ENCODE measurements at regions not wholly inside any gene's neighbourhood (a gene's known extent, or its start where the extent isn't known, plus 50 kb on each side); places are given as distances from the start of the nearest gene placed in this dataset.

DNA sequence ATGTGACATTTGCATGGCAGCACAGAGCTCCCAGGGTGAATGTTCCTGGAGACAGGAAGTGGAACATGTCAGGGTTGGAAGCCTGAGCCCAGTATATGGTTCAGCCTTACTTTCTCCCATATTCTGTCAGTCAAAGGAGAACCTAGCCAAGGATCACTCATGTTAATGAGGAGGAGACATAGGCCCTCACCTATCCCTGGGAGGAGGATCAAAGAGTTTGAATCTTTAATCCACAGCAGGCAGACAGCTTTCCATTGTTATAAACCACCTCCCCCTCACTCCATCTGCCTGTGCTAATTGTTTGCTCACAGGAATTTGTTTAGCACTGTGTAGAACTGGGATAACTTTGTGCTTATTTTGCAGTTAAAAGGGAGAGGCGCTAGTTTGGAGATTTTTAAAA lies 1069.1 kb downstream of the EFNB2 start:
- no peaks in the 10 kb centered on the region for H3K36me3 Mint-ChIP-seq
- DNase-seq = no peak
- H3K4me3 Mint-ChIP-seq = no peak overlapping the region
- no peak for ATAC-seq (ENCODE audit: low read depth)
- no peaks in the 10 kb centered on the region for H3K9me3 Mint-ChIP-seq
- H3K27ac Mint-ChIP-seq = no peak overlapping the region
- POLR2A ChIA-PET = no interaction called here
- H3K27me3 Mint-ChIP-seq = no peaks in the 10 kb centered on the region
- H3K4me1 Mint-ChIP-seq = no peaks in the 10 kb centered on the region

- no peak within 1 kb of the TSS for H3K27ac Mint-ChIP-seq
- no peak within 1 kb of the TSS for H3K4me3 Mint-ChIP-seq
- no peak for ATAC-seq (ENCODE audit: low read depth)
- no peaks in the 10 kb centered on the region for H3K4me1 Mint-ChIP-seq
- H3K36me3 Mint-ChIP-seq = no peaks in the 10 kb centered on the region
- H3K27me3 Mint-ChIP-seq = no peaks in the 10 kb centered on the region
- DNase-seq = no peak
- POLR2A ChIA-PET = no interaction called here
- no peaks in the 10 kb centered on the region for H3K9me3 Mint-ChIP-seq
Measured at GRCh38 chr13:105465745-105466144, 1069.7 kb downstream of the EFNB2 start, which contains the start of gene DAOA. Gene DAOA (plus strand): TSS chr13:105466045.

- POLR2A ChIA-PET = no interaction called here
- H3K27me3 Mint-ChIP-seq = no peaks in the 10 kb centered on the region
- H3K36me3 Mint-ChIP-seq = no peaks in the 10 kb centered on the region
- DNase-seq (no peak), ATAC-seq (ENCODE audit: low read depth) (no peak)
- no peak overlapping the region for H3K4me3 Mint-ChIP-seq
- H3K4me1 Mint-ChIP-seq = no peaks in the 10 kb centered on the region
- H3K9me3 Mint-ChIP-seq = no peaks in the 10 kb centered on the region
- H3K27ac Mint-ChIP-seq = no peak overlapping the region
Measured at GRCh38 chr13:105465251-105465650, 1070.2 kb downstream of the EFNB2 start.

DNA sequence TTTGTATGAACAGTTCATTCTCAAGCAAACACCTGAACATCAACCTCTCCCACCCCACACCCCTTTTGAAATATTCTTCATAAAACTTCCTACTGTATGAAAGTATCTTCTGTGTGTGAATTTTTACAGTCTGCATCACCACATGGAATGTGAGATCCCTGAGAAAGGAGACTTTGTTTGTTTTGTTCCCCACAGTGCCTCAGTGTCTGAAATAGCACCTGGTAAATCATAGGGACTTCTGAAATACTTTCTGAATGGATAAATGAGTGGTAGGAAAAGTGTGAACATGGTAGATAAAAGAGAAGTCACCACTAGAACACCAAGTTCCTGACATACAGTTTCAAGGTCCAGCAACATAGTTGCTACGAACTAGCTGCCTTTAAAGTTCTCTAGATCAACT lies 1071.2 kb downstream of the EFNB2 start:
- no peak for DNase-seq
- Mint-ChIP-seq H3K36me3 (no peaks in the 10 kb centered on the region), H3K27me3 (no peaks in the 10 kb centered on the region), H3K4me1 (no peaks in the 10 kb centered on the region), H3K27ac (no peak overlapping the region), H3K9me3 (no peaks in the 10 kb centered on the region), H3K4me3 (no peak overlapping the region)
- POLR2A ChIA-PET = no interaction called here
- ATAC-seq (ENCODE audit: low read depth) = no peak

DNA sequence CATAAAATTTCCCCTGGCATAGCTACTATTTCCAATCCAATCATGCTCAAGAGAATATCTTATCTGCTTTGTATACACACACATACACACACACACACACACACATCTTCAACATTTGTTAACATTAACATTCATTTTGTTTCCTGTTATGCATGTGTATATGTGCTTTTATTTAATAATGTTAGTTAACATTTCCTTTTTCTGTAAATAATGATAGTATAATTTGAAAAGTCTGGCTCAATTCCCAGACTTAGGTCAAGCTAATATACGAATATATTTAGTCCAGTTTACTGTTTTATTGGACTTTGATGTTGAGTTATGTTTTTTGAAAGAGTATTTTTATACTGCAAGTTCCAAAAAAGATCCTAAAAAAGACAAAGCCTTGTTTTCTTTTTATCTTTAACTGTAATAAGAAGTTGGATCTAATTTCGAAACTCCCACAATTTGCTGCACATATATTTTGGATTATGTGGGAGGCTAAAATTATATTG lies 1072.4 kb downstream of the EFNB2 start:
- ATAC-seq (ENCODE audit: low read depth) = no peak
- no peak overlapping the region for H3K27ac Mint-ChIP-seq
- H3K36me3 Mint-ChIP-seq = no peaks in the 10 kb centered on the region
- H3K27me3 Mint-ChIP-seq = no peaks in the 10 kb centered on the region
- POLR2A ChIA-PET = no interaction called here
- H3K4me3 Mint-ChIP-seq = no peak overlapping the region
- no peaks in the 10 kb centered on the region for H3K4me1 Mint-ChIP-seq
- H3K9me3 Mint-ChIP-seq = no peaks in the 10 kb centered on the region
- no peak for DNase-seq

- no peak overlapping the region for H3K27ac Mint-ChIP-seq
- no peak for ATAC-seq (ENCODE audit: low read depth)
- POLR2A ChIA-PET = no interaction called here
Measured at GRCh38 chr13:105462098-105462497, 1073.4 kb downstream of the EFNB2 start.

GRCh38 chr13:105452895-105453294 lies 1082.6 kb downstream of the EFNB2 start:
- Mint-ChIP-seq H3K4me1 (no peaks in the 10 kb centered on the region), H3K36me3 (no peaks in the 10 kb centered on the region), H3K27ac (no peak overlapping the region), H3K27me3 (no peaks in the 10 kb centered on the region), H3K4me3 (no peak overlapping the region), H3K9me3 (no peaks in the 10 kb centered on the region)
- ATAC-seq (ENCODE audit: low read depth) (no peak), DNase-seq (no peak)
- POLR2A ChIA-PET = no interaction called here

More at GRCh38 chr13:105462098-105462497, 1073.4 kb downstream of the EFNB2 start:
- H3K9me3 Mint-ChIP-seq = no peaks in the 10 kb centered on the region
- H3K4me3 Mint-ChIP-seq = no peak overlapping the region
- no peaks in the 10 kb centered on the region for H3K4me1 Mint-ChIP-seq
- no peaks in the 10 kb centered on the region for H3K27me3 Mint-ChIP-seq
- DNase-seq = no peak
- H3K36me3 Mint-ChIP-seq = no peaks in the 10 kb centered on the region

GRCh38 chr13:105450784-105451183 lies 1084.7 kb downstream of the EFNB2 start:
- Mint-ChIP-seq H3K4me1 (no peaks in the 10 kb centered on the region), H3K36me3 (no peaks in the 10 kb centered on the region), H3K27ac (no peak overlapping the region), H3K27me3 (no peaks in the 10 kb centered on the region), H3K4me3 (no peak overlapping the region), H3K9me3 (no peaks in the 10 kb centered on the region)
- POLR2A ChIA-PET = no interaction called here
- DNase-seq (no peak), ATAC-seq (ENCODE audit: low read depth) (no peak)

- no peak overlapping the region for H3K4me3 Mint-ChIP-seq
- ATAC-seq (ENCODE audit: low read depth) (no peak), DNase-seq (no peak)
- POLR2A ChIA-PET = no interaction called here
- no peaks in the 10 kb centered on the region for H3K4me1 Mint-ChIP-seq
- H3K9me3 Mint-ChIP-seq = no peaks in the 10 kb centered on the region
- H3K36me3 Mint-ChIP-seq = no peaks in the 10 kb centered on the region
- H3K27ac Mint-ChIP-seq = no peak overlapping the region
- H3K27me3 Mint-ChIP-seq = no peaks in the 10 kb centered on the region
Measured at GRCh38 chr13:105448811-105449210, 1086.7 kb downstream of the EFNB2 start.

DNA sequence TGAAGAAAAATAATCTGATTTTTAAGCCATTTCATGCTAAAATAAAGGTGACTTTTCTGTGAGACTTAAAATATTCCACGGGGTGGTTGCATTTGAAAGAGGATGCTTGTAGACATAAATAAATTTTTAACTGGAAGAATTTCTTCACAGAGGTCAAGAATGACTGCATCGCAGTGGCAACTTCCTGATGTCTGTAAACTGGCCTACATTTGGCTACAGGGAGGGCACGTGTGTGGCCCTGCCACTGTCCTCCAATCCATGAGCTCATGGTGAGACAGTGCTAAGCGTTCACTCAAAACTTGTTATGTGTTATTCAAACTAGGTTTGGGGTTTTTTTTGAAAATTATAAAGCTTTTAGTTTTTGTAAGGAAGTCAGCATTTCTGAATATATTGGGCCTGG lies 1089.3 kb downstream of the EFNB2 start:
- H3K36me3 Mint-ChIP-seq = no peaks in the 10 kb centered on the region
- H3K27me3 Mint-ChIP-seq = no peaks in the 10 kb centered on the region
- DNase-seq = no peak
- no peak for ATAC-seq (ENCODE audit: low read depth)
- no peaks in the 10 kb centered on the region for H3K9me3 Mint-ChIP-seq
- H3K4me3 Mint-ChIP-seq = no peak overlapping the region
- no peak overlapping the region for H3K27ac Mint-ChIP-seq
- POLR2A ChIA-PET = no interaction called here
- H3K4me1 Mint-ChIP-seq = no peaks in the 10 kb centered on the region

DNA sequence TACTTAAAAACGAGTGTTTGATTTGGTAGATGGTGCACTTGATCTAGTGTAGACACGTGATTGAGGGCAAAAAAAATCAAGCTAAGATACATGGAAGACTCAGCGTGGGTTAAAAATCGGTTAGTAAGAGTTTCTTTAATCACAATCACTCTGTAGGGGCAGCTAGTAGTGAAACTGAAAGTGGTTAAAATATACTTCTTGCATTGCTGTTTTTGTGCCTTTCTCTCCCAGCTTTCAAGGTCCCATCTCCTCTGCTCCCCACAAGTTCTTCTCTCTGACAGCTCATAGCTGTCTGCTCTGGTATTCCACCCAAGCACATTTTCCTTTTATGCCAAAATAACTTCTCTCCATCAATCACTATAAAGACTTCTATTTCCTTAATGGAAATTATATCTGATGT lies 1089.7 kb downstream of the EFNB2 start:
- no peaks in the 10 kb centered on the region for H3K4me1 Mint-ChIP-seq
- H3K27ac Mint-ChIP-seq = peak overlapping the region; percentile 47
- no peaks in the 10 kb centered on the region for H3K36me3 Mint-ChIP-seq
- ATAC-seq (ENCODE audit: low read depth) (no peak), DNase-seq (no peak)
- peak overlapping the region; percentile 54 for H3K4me3 Mint-ChIP-seq
- H3K27me3 Mint-ChIP-seq = no peaks in the 10 kb centered on the region
- H3K9me3 Mint-ChIP-seq = no peaks in the 10 kb centered on the region
- POLR2A ChIA-PET = no interaction called here

- H3K4me1 Mint-ChIP-seq = no peaks in the 10 kb centered on the region
- no peaks in the 10 kb centered on the region for H3K27me3 Mint-ChIP-seq
- ATAC-seq (ENCODE audit: low read depth) = no peak
- no peaks in the 10 kb centered on the region for H3K9me3 Mint-ChIP-seq
- DNase-seq = no peak
- POLR2A ChIA-PET = no interaction called here
- H3K4me3 Mint-ChIP-seq = no peak overlapping the region
- H3K27ac Mint-ChIP-seq = no peak overlapping the region
- H3K36me3 Mint-ChIP-seq = no peaks in the 10 kb centered on the region
Measured at GRCh38 chr13:105442949-105443699, 1092.3 kb downstream of the EFNB2 start.

DNA sequence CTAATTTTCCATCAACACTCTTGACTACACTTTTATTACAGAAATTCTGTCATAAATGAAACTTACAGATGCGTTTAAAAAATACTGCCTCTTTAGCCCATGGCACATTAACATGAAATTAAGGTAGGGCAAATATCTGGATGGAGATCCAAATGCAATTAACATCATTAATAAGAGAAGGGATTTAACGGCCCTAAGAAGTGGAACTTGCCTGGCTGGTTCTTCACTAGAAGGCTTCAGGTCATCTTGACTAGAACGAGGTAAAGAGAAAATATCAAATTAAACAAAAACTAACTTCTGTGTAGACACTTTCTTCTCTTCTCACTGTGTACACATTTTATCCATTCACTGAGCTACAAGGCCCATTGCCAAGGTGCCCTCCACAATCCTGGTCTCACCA lies 1093.4 kb downstream of the EFNB2 start:
- no peak overlapping the region for H3K27ac Mint-ChIP-seq
- no peaks in the 10 kb centered on the region for H3K4me1 Mint-ChIP-seq

GRCh38 chr13:105441051-105441750 lies 1094.3 kb downstream of the EFNB2 start:
- Mint-ChIP-seq H3K36me3 (no peaks in the 10 kb centered on the region), H3K27me3 (no peaks in the 10 kb centered on the region), H3K4me3 (no peak overlapping the region), H3K27ac (no peak overlapping the region), H3K4me1 (no peaks in the 10 kb centered on the region), H3K9me3 (no peaks in the 10 kb centered on the region)
- ATAC-seq (ENCODE audit: low read depth) (no peak), DNase-seq (no peak)
- POLR2A ChIA-PET = no interaction called here

More for the DNA sequence above, 1093.4 kb downstream of the EFNB2 start:
- Mint-ChIP-seq H3K4me3 (no peak overlapping the region), H3K36me3 (no peaks in the 10 kb centered on the region), H3K27me3 (no peaks in the 10 kb centered on the region), H3K9me3 (no peaks in the 10 kb centered on the region)
- ATAC-seq (ENCODE audit: low read depth) (no peak), DNase-seq (no peak)
- POLR2A ChIA-PET = no interaction called here
